K562 (cell line): ENCODE measurements at regions not wholly inside any gene's neighbourhood (a gene's known extent, or its start where the extent isn't known, plus 50 kb on each side); places are given as distances from the start of the nearest gene placed in this dataset.
A peak's percentile ranks its signal among the peaks of the same experiment; 100 is the strongest.

Experiments
- ATAC-seq: fragments of 200-7000 bp; cut with Tn5 transposase; 3 replicates; pipeline ENCODE4 v1.9.1; 2020; ENCODE audit warnings: moderate library complexity
- BruUV-seq: library from RNA; stranded (reverse); fragments of 400-500 nt; replicated peaks from 2 replicates; lab custom pipeline; 2021; lab: Mats Ljungman, UMichigan
- CTCF ChIA-PET: fragments of 300-600 bp; formaldehyde crosslinking; extraction: SDS; loops from one replicate; lab custom pipeline; 2021; ENCODE audit warnings: low intra/inter-chr PET ratio; lab: Yijun Ruan, JAX
- POLR2A ChIA-PET: fragments of 300-600, 350-650 bp; sonication (Branson Sonifier 250); formaldehyde crosslinking; extraction: SDS; loops from one replicate; lab custom pipeline; 2021; ENCODE audit warnings: antibody characterized with exemption, inconsistent platforms; lab: Yijun Ruan, JAX
- DNase-seq, 4 experiments: peaks; one replicate each; pipeline versions ENCODE4 v3.0.0 to v3.0.0-alpha.2; 2011 to 2018; ENCODE audit warnings: low spot score in 3 of 4, mixed read lengths in 3 of 4; ENCODE audit errors: extremely low read depth in 1 of 4
- FAIRE-seq: peaks from 2 replicates; lab custom pipeline; 2011; peaks lifted over from hg19 to GRCh38; lab: Jason Lieb, UNC
- H2AFZ ChIP-seq: 2 replicates; pipeline ENCODE4 v1.6.0; 2011; ENCODE audit warnings: low read depth, low read length, control low read depth, inconsistent platforms
- H3K27ac ChIP-seq: fragments of 200-600 bp; 3 replicates; pipeline ENCODE4 v1.8.0; 2011; ENCODE audit warnings: low read depth, mild to moderate bottlenecking, control low read depth, inconsistent platforms, low read length, moderate library complexity, mixed read lengths; ENCODE audit errors: extremely low read depth
- H3K27me3 ChIP-seq, 2 experiments: fragments of 300-600 bp in 1 of 2; 2 replicates in 1 of 2; 3 replicates in 1 of 2; pipeline versions ENCODE4 v1.6.0 to v1.8.0; 2011; ENCODE audit warnings: inconsistent platforms in 2 of 2, low read length in 2 of 2, mild to moderate bottlenecking in 1 of 2, mixed read lengths in 1 of 2, moderate library complexity in 1 of 2; ENCODE audit not compliant: control insufficient read depth in 2 of 2, insufficient read depth in 2 of 2
- H3K36me3 ChIP-seq: fragments of 300-600 bp; 3 replicates; pipeline ENCODE4 v1.8.0; 2011; ENCODE audit warnings: mild to moderate bottlenecking, low read length, inconsistent platforms; ENCODE audit not compliant: control insufficient read depth, insufficient read depth
- H3K4me1 ChIP-seq, 2 experiments: fragments of 200-600 bp in 1 of 2; replicated peaks in 1 of 2; 2 replicates in 1 of 2; 3 replicates in 1 of 2; pipeline versions ENCODE4 v1.5.1 to v1.8.0; 2011; ENCODE audit warnings: inconsistent platforms in 2 of 2, low read length in 2 of 2, mild to moderate bottlenecking in 1 of 2, mixed read lengths in 1 of 2, moderate library complexity in 1 of 2; ENCODE audit not compliant: control insufficient read depth in 2 of 2, insufficient read depth in 2 of 2
- H3K4me2 ChIP-seq: 2 replicates; pipeline ENCODE4 v1.6.1; 2011; ENCODE audit warnings: low read length, control low read depth, inconsistent platforms, mixed read lengths; ENCODE audit not compliant: insufficient read depth
- H3K4me3 ChIP-seq: fragments of 200-600 bp; sonication (generic), shearing (Covaris generic); 2 replicates; pipeline ENCODE4 v1.5.1; 2016; ENCODE audit warnings: control low read depth, inconsistent platforms
- H3K79me2 ChIP-seq: fragments of 200-600 bp; 3 replicates; pipeline ENCODE4 v1.8.0; 2011; ENCODE audit warnings: low read length, inconsistent platforms; ENCODE audit not compliant: control insufficient read depth, insufficient read depth
- H3K9ac ChIP-seq, 2 experiments: 2 replicates each; pipeline versions ENCODE4 v1.6.0 to v1.6.1; 2011; ENCODE audit warnings: low read depth in 2 of 2, low read length in 2 of 2, control low read depth in 1 of 2, inconsistent platforms in 1 of 2, mild to moderate bottlenecking in 1 of 2, mixed read lengths in 1 of 2; ENCODE audit not compliant: insufficient read depth in 1 of 2
- H3K9me1 ChIP-seq: one replicate; pipeline ENCODE4 v1.6.0; 2011; ENCODE audit warnings: inconsistent platforms, mild to moderate bottlenecking, low read length, moderate library complexity; ENCODE audit not compliant: control insufficient read depth, insufficient read depth
- H3K9me3 ChIP-seq: replicated peaks from 2 replicates; pipeline ENCODE4 v1.5.1; 2011; ENCODE audit warnings: low read depth, low read length, inconsistent platforms; ENCODE audit not compliant: control insufficient read depth, insufficient read depth
- H4K20me1 ChIP-seq: replicated peaks from 2 replicates; pipeline ENCODE4 v1.6.1; 2011; ENCODE audit warnings: low read length, inconsistent platforms, mixed read lengths; ENCODE audit not compliant: control insufficient read depth, insufficient read depth
- ARHGAP35 ChIP-seq: fragments of 450-650 bp; IDR thresholded peaks from 2 replicates; pipeline ENCODE4 v1.6.1; 2018; ENCODE audit not compliant: partially characterized antibody
- CEBPB ChIP-seq: fragments of 450-650 bp; IDR thresholded peaks from 2 replicates; pipeline ENCODE4 v1.6.1; 2016; ENCODE audit warnings: missing genetic modification characterization, missing compliant biosample characterization
- HNRNPL ChIP-seq: fragments of 200-400 bp; formaldehyde crosslinking; IDR thresholded peaks from 2 replicates; pipeline ENCODE4 v1.6.1; 2017; ENCODE audit warnings: low read depth, mild to moderate bottlenecking, low read length
- HOXB6 ChIP-seq: fragments of 250-450 bp; sonication (Bioruptor Pico); IDR thresholded peaks from 2 replicates; pipeline ENCODE4 v1.5.1; 2022; ENCODE audit warnings: mild to moderate bottlenecking, borderline replicate concordance
- KHSRP ChIP-seq: fragments of 450-650 bp; IDR thresholded peaks from 2 replicates; pipeline ENCODE4 v1.6.1; 2017
- KLF10 ChIP-seq: fragments of 250-450 bp; sonication (Bioruptor Pico); IDR thresholded peaks from 2 replicates; pipeline ENCODE4 v1.6.1; 2021; ENCODE audit warnings: matching md5 sums
- NFIC ChIP-seq: fragments of 450-650 bp; IDR thresholded peaks from 2 replicates; pipeline ENCODE4 v1.6.1; 2017; ENCODE audit warnings: mild to moderate bottlenecking, inconsistent platforms
- RAD21 ChIP-seq, 2 experiments: fragments of 250-450 bp in 1 of 2; fragments of 450-650 bp in 1 of 2; sonication (Bioruptor Pico) in 1 of 2; formaldehyde crosslinking in 1 of 2; IDR thresholded peaks in 1 of 2; conservative IDR thresholded peaks in 1 of 2; 2 replicates each; pipeline versions ENCODE4 v1.4.0 to v1.8.0; 2020 to 2022; ENCODE audit warnings: mild to moderate bottlenecking in 2 of 2, moderate library complexity in 1 of 2
- RBM25 ChIP-seq: fragments of 200-400 bp; formaldehyde crosslinking; IDR thresholded peaks from 2 replicates; pipeline ENCODE4 v1.6.1; 2018; ENCODE audit warnings: low read length, low read depth, moderate library complexity; ENCODE audit not compliant: severe bottlenecking
- SP1 ChIP-seq: sonication (generic); formaldehyde crosslinking; IDR thresholded peaks from 2 replicates; pipeline ENCODE4 v1.8.1; 2022; ENCODE audit warnings: mild to moderate bottlenecking, missing genetic modification reagents
- TEAD1 ChIP-seq, 2 experiments: fragments of 450-650 bp in 1 of 2; sonication (generic) in 1 of 2; formaldehyde crosslinking; IDR thresholded peaks; 2 replicates each; pipeline versions ENCODE4 v1.4.0 to v1.8.0; 2020 to 2022; ENCODE audit warnings: mild to moderate bottlenecking in 2 of 2, missing genetic modification reagents in 1 of 2
- ZZZ3 ChIP-seq: fragments of 450-650 bp; IDR thresholded peaks from 2 replicates; pipeline ENCODE4 v1.6.1; 2016; ENCODE audit warnings: antibody characterized with exemption, mild to moderate bottlenecking, moderate library complexity
- WGBS: fragments of 100-300 bp; shearing (Covaris generic); methylation state at CpG from one replicate; pipeline ENCODE4 v1.1.6; 2016; ENCODE audit warnings: low coverage, mixed read lengths; ENCODE audit not compliant: insufficient coverage; ENCODE audit errors: missing lambda C conversion rate; 5-methylcytosine and 5-hydroxymethylcytosine counted together
- in situ Hi-C: fragments of 300-500 bp; cut with MboI; formaldehyde crosslinking; loops from 4 replicates; pipeline ENCODE4 v1.15.0; 2018; ENCODE audit warnings: inconsistent platforms, mixed read lengths
- intact Hi-C: fragments of 100-400 bp; cut with micrococcal nuclease; formaldehyde crosslinking; loops from 2 replicates; pipeline ENCODE4 v1.14.2; 2022
- TF ChIP-seq, protein P1 (sequence below): fragments of 450-650 bp; formaldehyde crosslinking; IDR thresholded peaks from 2 replicates; pipeline ENCODE4 v1.4.0; 2020; ENCODE audit warnings: mild to moderate bottlenecking, moderate library complexity

DNA sequence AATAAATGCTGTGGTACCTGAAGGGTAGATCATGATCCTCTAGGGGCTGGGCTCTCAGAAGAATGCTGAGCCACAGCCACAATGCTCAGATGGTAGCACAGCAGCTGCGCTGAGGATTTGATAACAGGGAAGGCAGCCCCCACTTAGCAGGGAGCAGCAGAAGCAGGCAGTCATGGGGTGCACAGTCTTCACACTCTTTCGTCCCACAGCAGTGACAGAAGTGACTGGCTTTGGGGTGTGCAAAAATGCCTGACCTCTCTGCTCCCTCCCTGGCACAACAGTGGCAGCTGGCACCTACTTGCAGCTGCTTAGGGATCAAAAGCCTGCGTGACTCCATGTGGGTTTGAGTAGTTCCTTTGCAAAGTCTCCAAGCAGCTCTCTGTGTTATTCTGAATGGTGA, 1349.8 kb upstream of the RAG2 start:
- no peak overlapping the region for H2AFZ ChIP-seq
- in situ Hi-C loops (no loop called here), intact Hi-C loops (no loop called here)
- DNase-seq (no peak), FAIRE-seq (no peak), ATAC-seq (no peak)
- no peaks in the 10 kb centered on the region; the same call in 1 of the 2 replicates for H3K9me3 ChIP-seq
- H3K9ac ChIP-seq, result no peak overlapping the region
- TF ChIP-seq RBM25, result no peak
- TF ChIP-seq ARHGAP35, result no peak
- TF ChIP-seq KHSRP, result no peak
- no peak overlapping the region for H3K4me3 ChIP-seq
- WGBS, result 0% methylated on average over 3 of the region's 3 CpGs
- no peak overlapping the region for H3K4me2 ChIP-seq
- H4K20me1 ChIP-seq, result no peaks in the 10 kb centered on the region
- H3K79me2 ChIP-seq, result no peaks in the 10 kb centered on the region
- ChIA-PET CTCF (no interaction called here), POLR2A (no interaction called here)
- H3K27ac ChIP-seq, result no peak overlapping the region
- H3K9me1 ChIP-seq, result no peaks in the 10 kb centered on the region
- no TSS peak for BruUV-seq
- no peaks in the 10 kb centered on the region for H3K4me1 ChIP-seq
- no peaks in the 10 kb centered on the region for H3K27me3 ChIP-seq
- no peaks in the 10 kb centered on the region for H3K36me3 ChIP-seq

DNA sequence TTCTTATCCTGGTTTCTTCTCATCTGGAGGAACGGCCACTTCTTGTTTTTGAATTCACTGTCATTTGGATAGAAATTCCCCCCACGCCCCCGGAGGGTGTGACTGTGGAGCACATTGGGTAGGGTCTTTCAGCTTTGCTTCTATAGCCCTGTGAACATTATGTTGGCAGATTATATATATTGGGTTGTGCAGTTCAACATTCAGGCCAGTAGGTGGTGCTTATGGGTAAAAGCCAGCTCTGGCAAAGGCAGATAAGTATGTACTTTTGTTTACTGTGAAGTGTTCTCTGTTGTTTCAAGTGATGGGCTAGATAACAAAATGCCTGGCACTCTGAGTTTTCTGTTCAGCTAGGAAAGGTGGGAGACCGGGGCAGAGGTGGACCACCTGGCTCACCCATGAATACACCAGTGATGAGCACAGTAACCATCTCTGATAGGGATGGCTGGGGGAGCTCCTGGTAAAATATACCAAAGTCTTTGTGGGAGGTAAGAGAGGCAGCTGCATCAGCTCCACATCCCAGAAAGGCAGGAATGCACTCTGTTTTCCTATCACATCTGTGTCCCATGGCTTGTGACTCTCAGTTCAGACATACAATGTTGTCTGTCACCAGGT, 1348.2 kb upstream of the RAG2 start:
- intact Hi-C loops, result loop anchor here (1.0 kb wide), 1 partner anchor 845 kb away; no protein-coding TSS in a partner anchor
- H3K79me2 ChIP-seq, result no peaks in the 10 kb centered on the region
- ATAC-seq, result peak; percentile 67
- no peaks in the 10 kb centered on the region for H3K36me3 ChIP-seq
- H2AFZ ChIP-seq, result no peak overlapping the region
- no peaks in the 10 kb centered on the region for H4K20me1 ChIP-seq
- no peaks in the 10 kb centered on the region; the same call in 1 of the 2 replicates for H3K9me3 ChIP-seq
- in situ Hi-C loops, result no loop called here
- H3K4me3 ChIP-seq, result no peak overlapping the region
- no peak for FAIRE-seq
- no peak overlapping the region for H3K27ac ChIP-seq
- H3K4me1 ChIP-seq, result no peaks in the 10 kb centered on the region
- H3K9me1 ChIP-seq, result no peaks in the 10 kb centered on the region
- POLR2A ChIA-PET, result no interaction called here
- no peak overlapping the region for H3K9ac ChIP-seq
- BruUV-seq, result no TSS peak
- no peaks in the 10 kb centered on the region for H3K27me3 ChIP-seq
- peak in 3 of 4 experiments; percentile 7 to 46 (median 13) for DNase-seq
- 6% methylated on average over 4 of the region's 4 CpGs for WGBS
- CTCF ChIA-PET, result no interaction called here
- H3K4me2 ChIP-seq, result no peak overlapping the region
- TF ChIP-seq ZZZ3 (no peak), CEBPB (no peak), HNRNPL (no peak), RAD21 (CRISPR knock-in tag; conservative IDR thresholded peaks at IDR 0.05 in 1 of 2, IDR thresholded peaks at IDR 0.05 in 1 of 2) (peak; percentile 41 to 59; a peak in 2 of 4 replicates), SP1 (CRISPR knock-in tag) (no peak), NFIC (no peak), HOXB6 (CRISPR knock-in tag) (no peak), KLF10 (CRISPR knock-in tag) (no peak), TEAD1 (CRISPR knock-in tag; IDR thresholded peaks at IDR 0.05) (peak in 1 of 2 experiments; percentile 67; a peak in 1 of 4 replicates)
- TF ChIP-seq, protein P1, sequence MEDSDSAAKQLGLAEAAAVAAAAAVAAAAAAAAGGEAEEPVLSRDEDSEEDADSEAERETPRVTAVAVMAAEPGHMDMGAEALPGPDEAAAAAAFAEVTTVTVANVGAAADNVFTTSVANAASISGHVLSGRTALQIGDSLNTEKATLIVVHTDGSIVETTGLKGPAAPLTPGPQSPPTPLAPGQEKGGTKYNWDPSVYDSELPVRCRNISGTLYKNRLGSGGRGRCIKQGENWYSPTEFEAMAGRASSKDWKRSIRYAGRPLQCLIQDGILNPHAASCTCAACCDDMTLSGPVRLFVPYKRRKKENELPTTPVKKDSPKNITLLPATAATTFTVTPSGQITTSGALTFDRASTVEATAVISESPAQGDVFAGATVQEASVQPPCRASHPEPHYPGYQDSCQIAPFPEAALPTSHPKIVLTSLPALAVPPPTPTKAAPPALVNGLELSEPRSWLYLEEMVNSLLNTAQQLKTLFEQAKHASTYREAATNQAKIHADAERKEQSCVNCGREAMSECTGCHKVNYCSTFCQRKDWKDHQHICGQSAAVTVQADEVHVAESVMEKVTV, result 0 out of 2 replicates have a peak, but pooled peaks have one; percentile 8
